ENCODE measurements at regions not wholly inside any gene's neighbourhood (a gene's known extent, or its start where the extent isn't known, plus 50 kb on each side); places are given as distances from the start of the nearest gene placed in this dataset.

DNA sequence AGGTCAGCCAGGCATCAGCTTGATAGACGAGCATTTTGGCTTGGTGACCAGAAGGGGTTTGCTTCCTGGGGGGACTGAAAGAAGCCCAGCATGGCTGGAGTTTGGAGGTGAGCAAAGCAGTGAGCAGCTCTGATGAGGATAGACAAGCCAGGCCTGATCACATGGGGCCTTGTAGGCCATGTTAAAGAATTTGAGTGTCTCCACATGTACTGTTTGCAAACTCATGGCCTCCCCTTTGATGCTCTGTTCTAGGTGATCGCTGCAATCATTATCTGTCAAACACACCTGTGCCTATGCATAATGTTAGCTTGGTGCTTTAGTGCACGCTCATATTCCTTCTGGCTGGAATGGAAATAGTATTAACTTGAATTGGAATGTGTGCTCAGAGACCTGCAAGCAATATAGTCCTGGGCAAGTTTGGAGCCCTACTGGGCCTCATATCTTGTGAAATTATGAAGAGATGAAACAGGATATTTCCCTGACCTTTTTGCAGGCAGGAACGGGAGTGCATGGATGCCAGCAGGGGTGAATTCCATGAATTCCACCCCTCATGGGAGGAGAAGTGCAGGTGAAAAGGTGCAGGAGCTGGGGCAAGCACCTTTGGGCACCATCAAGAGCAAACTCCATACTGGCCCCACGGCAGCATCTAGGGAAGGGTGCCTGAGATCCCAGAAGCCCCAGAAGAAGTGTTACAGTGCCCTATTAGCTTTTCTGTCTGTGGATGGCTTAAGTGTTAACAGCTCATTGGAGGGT is 480.5 kb downstream of the EPM2A start:
- no peaks in the 10 kb centered on the region for H3K9me2 ChIP-seq (ENCODE audit: insufficient read depth)
- peaks cover 3% of the 10 kb centered on the region; the same call in 1 of the 3 replicates for H3K4me1 Mint-ChIP-seq
- DNase-seq (ENCODE audit: low spot score) = no peak
- no peaks in the 10 kb centered on the region for H3K27me3 ChIP-seq (ENCODE audit: insufficient read depth)
- no peak overlapping the region for H3K27ac ChIP-seq (ENCODE audit: low read depth)
- no peak for TF ChIP-seq ZNF114 (CRISPR knock-in tag; IDR thresholded peaks at IDR 0.05)
- TF ChIP-seq POLR2AphosphoS5 (IDR thresholded peaks at IDR 0.05; ENCODE audit: low read depth) = no peak
- no peak for TF ChIP-seq CREB1 (CRISPR knock-in tag; IDR thresholded peaks at IDR 0.05; ENCODE audit: low read depth)
- no peak for TF ChIP-seq ZNF462 (CRISPR knock-in tag; IDR thresholded peaks at IDR 0.05)
- no peak for TF ChIP-seq NANOG (IDR thresholded peaks at IDR 0.05; ENCODE audit: borderline replicate concordance)
- no peak for TF ChIP-seq ZNF331 (CRISPR knock-in tag; IDR thresholded peaks at IDR 0.05; ENCODE audit: low read depth)
- no peak overlapping the region for H2AFZ ChIP-seq
- no peak overlapping the region for H3K4me3 ChIP-seq
- H3K4me2 ChIP-seq = no peak overlapping the region
- no peaks in the 10 kb centered on the region for H3K27me3 Mint-ChIP-seq (ENCODE audit: insufficient read depth, low read depth, poor library complexity)
- no peak overlapping the region for H3K27ac Mint-ChIP-seq
- no peaks in the 10 kb centered on the region for H3K79me2 ChIP-seq (replicated peaks; ENCODE audit: insufficient read depth)
- no peak overlapping the region for H3K4me3 Mint-ChIP-seq
- no peaks in the 10 kb centered on the region; the same call in 1 of the 3 replicates for H3K36me3 Mint-ChIP-seq (ENCODE audit: low read depth)
- ATAC-seq = no peak
- H3F3A ChIP-seq (replicated peaks; ENCODE audit: low read depth) = no peaks in the 10 kb centered on the region
- H4K20me1 ChIP-seq (replicated peaks; ENCODE audit: insufficient read depth) = no peaks in the 10 kb centered on the region
- no peaks in the 10 kb centered on the region for H3K36me3 ChIP-seq (ENCODE audit: insufficient read depth)
- peaks cover 11% of the 10 kb centered on the region; the same call in 2 of the 3 replicates for H3K9me3 Mint-ChIP-seq
- no peaks in the 10 kb centered on the region for H3K4me1 ChIP-seq (ENCODE audit: insufficient read depth)

Data from GM23338 (cell line).